DND-41 (cell line): ENCODE measurements at regions not wholly inside any gene's neighbourhood (a gene's known extent, or its start where the extent isn't known, plus 50 kb on each side); places are given as distances from the start of the nearest gene placed in this dataset.

Experiments
- EZH2 ChIP-seq: IDR thresholded peaks from 3 replicates; pipeline ENCODE4 v1.6.1; 2012; ENCODE audit warnings: borderline replicate concordance, low read depth, mild to moderate bottlenecking, moderate library complexity, low read length, inconsistent platforms; ENCODE audit not compliant: severe bottlenecking
- TF ChIP-seq, protein P1 (sequence below): IDR thresholded peaks from 2 replicates; pipeline ENCODE4 v1.5.1; 2012; ENCODE audit warnings: borderline replicate concordance, low read length, moderate library complexity, mild to moderate bottlenecking; ENCODE audit not compliant: poor library complexity, severe bottlenecking; ENCODE audit errors: extremely low read depth

DNA sequence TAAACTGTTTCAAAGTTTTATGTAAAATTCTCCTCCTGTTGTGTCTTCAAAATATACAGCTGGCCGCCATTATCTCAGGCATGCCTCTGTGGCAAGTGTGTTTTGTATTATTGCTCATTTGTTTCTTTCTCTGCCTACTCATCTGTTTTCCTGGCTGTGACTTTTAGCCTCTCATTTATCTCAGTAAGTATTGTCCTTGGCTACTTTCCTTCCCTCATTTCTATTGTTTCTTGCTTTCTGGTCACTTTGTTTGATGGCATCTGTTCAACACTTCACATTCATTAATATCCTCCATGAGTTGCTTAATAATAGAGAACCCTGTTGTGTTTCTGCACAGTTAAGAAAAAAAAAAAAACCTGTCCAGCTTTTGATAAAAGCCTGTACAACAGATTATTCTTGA lies 869.4 kb downstream of the PCDH17 start:
- TF ChIP-seq, protein P1, sequence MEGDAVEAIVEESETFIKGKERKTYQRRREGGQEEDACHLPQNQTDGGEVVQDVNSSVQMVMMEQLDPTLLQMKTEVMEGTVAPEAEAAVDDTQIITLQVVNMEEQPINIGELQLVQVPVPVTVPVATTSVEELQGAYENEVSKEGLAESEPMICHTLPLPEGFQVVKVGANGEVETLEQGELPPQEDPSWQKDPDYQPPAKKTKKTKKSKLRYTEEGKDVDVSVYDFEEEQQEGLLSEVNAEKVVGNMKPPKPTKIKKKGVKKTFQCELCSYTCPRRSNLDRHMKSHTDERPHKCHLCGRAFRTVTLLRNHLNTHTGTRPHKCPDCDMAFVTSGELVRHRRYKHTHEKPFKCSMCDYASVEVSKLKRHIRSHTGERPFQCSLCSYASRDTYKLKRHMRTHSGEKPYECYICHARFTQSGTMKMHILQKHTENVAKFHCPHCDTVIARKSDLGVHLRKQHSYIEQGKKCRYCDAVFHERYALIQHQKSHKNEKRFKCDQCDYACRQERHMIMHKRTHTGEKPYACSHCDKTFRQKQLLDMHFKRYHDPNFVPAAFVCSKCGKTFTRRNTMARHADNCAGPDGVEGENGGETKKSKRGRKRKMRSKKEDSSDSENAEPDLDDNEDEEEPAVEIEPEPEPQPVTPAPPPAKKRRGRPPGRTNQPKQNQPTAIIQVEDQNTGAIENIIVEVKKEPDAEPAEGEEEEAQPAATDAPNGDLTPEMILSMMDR = no peak
- TF ChIP-seq EZH2 = no peak
